ENCODE measurements at regions not wholly inside any gene's neighbourhood (a gene's known extent, or its start where the extent isn't known, plus 50 kb on each side); places are given as distances from the start of the nearest gene placed in this dataset.

GRCh38 chr1:225707824-225708223 lies 54.9 kb upstream of the ENAH start:
- DNase-seq = no peak

GRCh38 chr1:225709101-225709500 lies 56.2 kb upstream of the ENAH start:
- peak; percentile 85 for DNase-seq

- no peak for DNase-seq
These were observed 57.9 kb upstream of the ENAH start for GRCh38 chr1:225710804-225711203.

DNA sequence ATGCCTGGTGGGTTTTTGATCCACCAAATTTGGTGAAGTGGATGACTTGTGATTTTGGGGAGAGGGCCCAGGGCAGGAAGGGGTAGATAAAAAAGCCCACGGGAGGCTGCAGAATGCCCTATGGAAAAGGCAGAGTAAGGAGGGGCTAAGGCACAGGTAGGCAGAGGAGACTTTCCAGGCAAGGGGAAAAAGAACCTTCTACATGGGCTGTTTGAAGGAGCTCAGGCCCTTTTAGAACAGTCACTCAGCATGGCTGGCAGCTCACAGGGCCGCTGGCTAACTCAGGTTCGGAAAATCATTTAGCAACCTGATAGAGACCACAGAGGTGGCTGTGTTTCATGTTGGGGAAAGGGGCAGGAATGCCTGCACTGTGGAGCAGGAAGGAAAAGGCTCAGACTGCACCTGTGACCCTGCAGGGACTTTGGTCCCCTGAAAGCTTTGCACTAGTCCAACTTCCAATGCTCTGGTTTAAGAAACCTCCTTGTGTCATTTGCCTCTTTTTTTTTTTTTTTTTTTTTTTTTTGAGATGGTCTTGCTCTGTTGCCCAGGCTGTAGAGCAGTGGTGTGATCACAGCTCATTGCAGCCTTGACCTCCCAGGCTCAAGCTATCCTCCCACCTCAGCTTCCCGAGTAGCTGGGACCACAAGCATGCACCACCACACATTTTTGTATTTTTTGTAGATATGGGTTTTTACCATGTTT lies 58.5 kb upstream of the ENAH start:
- DNase-seq = no peak

GRCh38 chr1:225712391-225712790 lies 59.5 kb upstream of the ENAH start:
- DNase-seq = no peak

DNA sequence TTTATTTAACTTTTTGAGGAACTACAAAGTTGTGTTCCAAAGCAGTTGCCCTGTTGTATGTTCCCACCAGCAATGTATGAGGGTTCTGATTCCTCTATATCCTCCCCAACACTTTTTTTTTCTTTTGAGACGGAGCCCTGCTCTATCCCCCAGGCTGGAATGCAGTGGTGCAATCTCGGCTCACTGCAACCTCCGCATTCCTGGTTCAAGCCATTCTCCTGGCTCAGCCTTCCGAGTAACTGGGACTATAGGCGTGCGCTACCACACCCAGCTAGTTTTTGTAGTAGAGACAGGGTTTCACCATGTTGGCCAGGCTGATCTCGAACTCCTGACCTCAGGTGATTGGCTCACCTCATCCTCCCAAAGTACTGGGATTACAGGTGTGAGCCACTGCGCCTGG lies 60.4 kb upstream of the ENAH start:
- DNase-seq = no peak

- no peak for DNase-seq
These were observed 56.7 kb upstream of the SRP9 start for GRCh38 chr1:225720937-225721336.

- no peak for DNase-seq
These were observed 53.4 kb upstream of the SRP9 start for GRCh38 chr1:225724251-225724650.
